Astrocyte (in vitro differentiated cells and primary cell): ENCODE measurements at regions not wholly inside any gene's neighbourhood (a gene's known extent, or its start where the extent isn't known, plus 50 kb on each side); places are given as distances from the start of the nearest gene placed in this dataset.

ENCODE experiments used
- CTCF ChIP-seq: IDR thresholded peaks from 2 replicates; pipeline ENCODE4 v1.5.1; 2011; ENCODE audit warnings: low read depth, mild to moderate bottlenecking, inconsistent platforms, low read length, moderate library complexity; ENCODE audit not compliant: insufficient read depth
- EZH2 ChIP-seq: IDR thresholded peaks from 2 replicates; pipeline ENCODE4 v1.6.1; 2012; ENCODE audit warnings: mild to moderate bottlenecking, low read length, inconsistent platforms; ENCODE audit not compliant: insufficient read depth

- TF ChIP-seq CTCF (no peak), EZH2 (no peak)
These were observed 95.3 kb downstream of the POSTN start for GRCh38 chr13:37503287-37503686.
